ENCODE measurements at regions not wholly inside any gene's neighbourhood (a gene's known extent, or its start where the extent isn't known, plus 50 kb on each side); places are given as distances from the start of the nearest gene placed in this dataset.

- no peak for TF ChIP-seq CTCF (conservative IDR thresholded peaks at IDR 0.05 in 1 of 2, IDR thresholded peaks at IDR 0.05 in 1 of 2; ENCODE audit: low read depth in 1 of 2, low read length in 2 of 2)
- no peak for TF ChIP-seq EZH2 (IDR thresholded peaks at IDR 0.05; ENCODE audit: low read length, missing control alignments)
Measured at GRCh38 chr22:34293324-34293723, 373.0 kb upstream of the LARGE1 start.
